ENCODE measurements at regions not wholly inside any gene's neighbourhood (a gene's known extent, or its start where the extent isn't known, plus 50 kb on each side); places are given as distances from the start of the nearest gene placed in this dataset.

DNA sequence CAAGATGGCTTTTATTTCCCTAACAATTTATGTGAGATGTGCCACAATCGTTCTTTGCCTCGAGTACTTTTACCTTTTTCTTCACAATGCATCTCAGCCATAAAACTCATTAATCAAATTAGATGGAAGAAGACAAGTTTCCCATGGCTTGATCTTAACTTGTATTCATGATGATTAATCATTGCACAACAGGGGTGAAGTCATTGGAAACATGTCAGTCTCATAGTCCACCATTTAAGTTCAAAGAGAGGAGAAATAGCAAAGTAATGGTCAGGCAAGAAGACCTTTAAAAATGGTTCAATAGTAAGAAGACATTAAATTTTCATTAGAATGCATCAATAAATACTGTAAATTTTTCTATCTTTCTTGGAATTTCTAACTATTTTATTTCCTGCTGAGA is 136.3 kb downstream of the FOXG1 start:
- TF ChIP-seq RAD21 (IDR thresholded peaks at IDR 0.05; ENCODE audit: low read depth), result no peak
- TF ChIP-seq, protein P1, sequence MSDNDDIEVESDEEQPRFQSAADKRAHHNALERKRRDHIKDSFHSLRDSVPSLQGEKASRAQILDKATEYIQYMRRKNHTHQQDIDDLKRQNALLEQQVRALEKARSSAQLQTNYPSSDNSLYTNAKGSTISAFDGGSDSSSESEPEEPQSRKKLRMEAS (IDR thresholded peaks at IDR 0.05), result no peak
- TF ChIP-seq, protein P2, sequence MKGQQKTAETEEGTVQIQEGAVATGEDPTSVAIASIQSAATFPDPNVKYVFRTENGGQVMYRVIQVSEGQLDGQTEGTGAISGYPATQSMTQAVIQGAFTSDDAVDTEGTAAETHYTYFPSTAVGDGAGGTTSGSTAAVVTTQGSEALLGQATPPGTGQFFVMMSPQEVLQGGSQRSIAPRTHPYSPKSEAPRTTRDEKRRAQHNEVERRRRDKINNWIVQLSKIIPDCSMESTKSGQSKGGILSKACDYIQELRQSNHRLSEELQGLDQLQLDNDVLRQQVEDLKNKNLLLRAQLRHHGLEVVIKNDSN (IDR thresholded peaks at IDR 0.05), result no peak
- TF ChIP-seq TAF1 (IDR thresholded peaks at IDR 0.05; ENCODE audit: low read depth), result no peak
- TF ChIP-seq EGR1 (IDR thresholded peaks at IDR 0.05), result no peak
- no peak for TF ChIP-seq TCF12 (IDR thresholded peaks at IDR 0.05; ENCODE audit: low read depth)
- no peak for TF ChIP-seq FOXM1 (IDR thresholded peaks at IDR 0.05; ENCODE audit: borderline replicate concordance, low read depth)
- TF ChIP-seq TEAD4 (IDR thresholded peaks at IDR 0.05), result no peak
- no peak for TF ChIP-seq CEBPB (IDR thresholded peaks at IDR 0.05)
- TF ChIP-seq, protein P3, sequence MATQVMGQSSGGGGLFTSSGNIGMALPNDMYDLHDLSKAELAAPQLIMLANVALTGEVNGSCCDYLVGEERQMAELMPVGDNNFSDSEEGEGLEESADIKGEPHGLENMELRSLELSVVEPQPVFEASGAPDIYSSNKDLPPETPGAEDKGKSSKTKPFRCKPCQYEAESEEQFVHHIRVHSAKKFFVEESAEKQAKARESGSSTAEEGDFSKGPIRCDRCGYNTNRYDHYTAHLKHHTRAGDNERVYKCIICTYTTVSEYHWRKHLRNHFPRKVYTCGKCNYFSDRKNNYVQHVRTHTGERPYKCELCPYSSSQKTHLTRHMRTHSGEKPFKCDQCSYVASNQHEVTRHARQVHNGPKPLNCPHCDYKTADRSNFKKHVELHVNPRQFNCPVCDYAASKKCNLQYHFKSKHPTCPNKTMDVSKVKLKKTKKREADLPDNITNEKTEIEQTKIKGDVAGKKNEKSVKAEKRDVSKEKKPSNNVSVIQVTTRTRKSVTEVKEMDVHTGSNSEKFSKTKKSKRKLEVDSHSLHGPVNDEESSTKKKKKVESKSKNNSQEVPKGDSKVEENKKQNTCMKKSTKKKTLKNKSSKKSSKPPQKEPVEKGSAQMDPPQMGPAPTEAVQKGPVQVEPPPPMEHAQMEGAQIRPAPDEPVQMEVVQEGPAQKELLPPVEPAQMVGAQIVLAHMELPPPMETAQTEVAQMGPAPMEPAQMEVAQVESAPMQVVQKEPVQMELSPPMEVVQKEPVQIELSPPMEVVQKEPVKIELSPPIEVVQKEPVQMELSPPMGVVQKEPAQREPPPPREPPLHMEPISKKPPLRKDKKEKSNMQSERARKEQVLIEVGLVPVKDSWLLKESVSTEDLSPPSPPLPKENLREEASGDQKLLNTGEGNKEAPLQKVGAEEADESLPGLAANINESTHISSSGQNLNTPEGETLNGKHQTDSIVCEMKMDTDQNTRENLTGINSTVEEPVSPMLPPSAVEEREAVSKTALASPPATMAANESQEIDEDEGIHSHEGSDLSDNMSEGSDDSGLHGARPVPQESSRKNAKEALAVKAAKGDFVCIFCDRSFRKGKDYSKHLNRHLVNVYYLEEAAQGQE (IDR thresholded peaks at IDR 0.05; ENCODE audit: low read depth), result no peak
- no peak for TF ChIP-seq EP300 (IDR thresholded peaks at IDR 0.05; ENCODE audit: borderline replicate concordance)
- no peak for TF ChIP-seq ZBTB7A (IDR thresholded peaks at IDR 0.05; ENCODE audit: low read depth)
- TF ChIP-seq YY1 (IDR thresholded peaks at IDR 0.05; ENCODE audit: low read depth), result no peak
- TF ChIP-seq NFIC (IDR thresholded peaks at IDR 0.05), result no peak
- TF ChIP-seq CREB1 (IDR thresholded peaks at IDR 0.05; ENCODE audit: low read depth), result no peak

DNA sequence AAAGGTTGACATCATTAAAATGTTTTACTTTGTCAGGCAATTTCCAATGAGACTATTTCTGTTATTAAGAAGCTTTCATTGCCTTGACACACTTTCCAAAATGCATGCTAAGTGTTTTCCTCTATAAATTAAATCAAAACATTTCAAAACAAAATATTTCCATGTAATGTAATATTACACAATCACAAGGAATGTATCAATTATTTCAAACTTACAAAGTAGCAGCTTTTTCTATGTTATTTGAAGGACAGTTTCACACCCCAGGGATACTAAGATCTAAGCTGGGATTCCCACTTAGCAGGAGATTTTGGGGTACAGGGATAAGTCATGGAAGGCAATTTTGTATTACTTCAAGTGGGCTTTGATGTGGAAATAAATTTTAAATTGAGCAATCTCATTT is 144.9 kb downstream of the FOXG1 start:
- no peak for TF ChIP-seq TEAD4 (IDR thresholded peaks at IDR 0.05)
- TF ChIP-seq, protein P3 (IDR thresholded peaks at IDR 0.05; ENCODE audit: low read depth), result no peak
- TF ChIP-seq EGR1 (IDR thresholded peaks at IDR 0.05), result no peak
- TF ChIP-seq FOXM1 (IDR thresholded peaks at IDR 0.05; ENCODE audit: borderline replicate concordance, low read depth), result no peak
- no peak for TF ChIP-seq EP300 (IDR thresholded peaks at IDR 0.05; ENCODE audit: borderline replicate concordance)
- TF ChIP-seq YY1 (IDR thresholded peaks at IDR 0.05; ENCODE audit: low read depth), result no peak
- no peak for TF ChIP-seq CREB1 (IDR thresholded peaks at IDR 0.05; ENCODE audit: low read depth)
- TF ChIP-seq NFIC (IDR thresholded peaks at IDR 0.05), result no peak
- no peak for TF ChIP-seq TCF12 (IDR thresholded peaks at IDR 0.05; ENCODE audit: low read depth)
- no peak for TF ChIP-seq CEBPB (IDR thresholded peaks at IDR 0.05)
- no peak for TF ChIP-seq RAD21 (IDR thresholded peaks at IDR 0.05; ENCODE audit: low read depth)
- TF ChIP-seq, protein P1 (IDR thresholded peaks at IDR 0.05), result no peak
- no peak for TF ChIP-seq ZBTB7A (IDR thresholded peaks at IDR 0.05; ENCODE audit: low read depth)

DNA sequence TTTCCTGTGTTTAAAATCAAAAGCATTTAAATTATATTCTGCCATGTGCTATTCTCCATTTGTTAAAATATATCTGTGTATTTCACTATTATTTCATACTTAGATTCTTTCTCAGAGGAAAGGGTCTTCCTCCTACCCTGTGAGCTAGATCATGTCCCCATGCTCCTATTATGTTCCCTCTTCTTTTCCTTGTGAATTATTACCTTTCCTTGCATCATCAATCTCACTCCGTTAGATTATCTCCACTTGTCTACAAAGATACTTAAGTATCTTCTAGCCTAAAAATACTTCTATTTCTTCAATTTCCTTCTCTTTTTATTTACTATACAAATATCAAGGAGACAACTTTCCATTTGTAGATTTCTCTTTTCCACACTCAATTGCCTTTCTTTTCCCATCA is 146.5 kb downstream of the FOXG1 start:
- no peak for TF ChIP-seq CEBPB (IDR thresholded peaks at IDR 0.05)
- no peak for TF ChIP-seq RAD21 (IDR thresholded peaks at IDR 0.05; ENCODE audit: low read depth)
- TF ChIP-seq NFIC (IDR thresholded peaks at IDR 0.05), result no peak
- no peak for TF ChIP-seq FOXM1 (IDR thresholded peaks at IDR 0.05; ENCODE audit: borderline replicate concordance, low read depth)
- no peak for TF ChIP-seq TAF1 (IDR thresholded peaks at IDR 0.05; ENCODE audit: low read depth)

DNA sequence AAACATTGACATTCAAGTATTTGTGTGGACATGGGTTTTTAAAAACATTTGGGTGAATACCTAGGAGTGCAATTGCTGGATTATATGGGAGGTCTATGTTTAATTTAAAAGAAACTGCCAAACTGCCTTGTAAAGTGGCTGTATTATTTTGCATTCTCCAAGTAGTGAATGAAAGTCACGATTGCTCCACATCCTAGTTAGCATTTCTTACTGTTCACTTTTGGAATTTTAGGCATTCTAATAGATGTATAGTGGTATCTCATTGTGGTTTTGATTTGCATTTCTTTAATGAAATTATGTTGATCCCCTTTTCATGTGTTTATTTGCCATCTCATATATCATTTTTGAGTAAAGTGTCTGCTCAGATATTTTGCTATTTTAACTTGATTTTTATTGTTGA is 159.5 kb downstream of the FOXG1 start:
- TF ChIP-seq TCF12 (IDR thresholded peaks at IDR 0.05; ENCODE audit: low read depth) (no peak), YY1 (IDR thresholded peaks at IDR 0.05; ENCODE audit: low read depth) (no peak), FOXM1 (IDR thresholded peaks at IDR 0.05; ENCODE audit: borderline replicate concordance, low read depth) (no peak)
- TF ChIP-seq, protein P1 (IDR thresholded peaks at IDR 0.05), result no peak

DNA sequence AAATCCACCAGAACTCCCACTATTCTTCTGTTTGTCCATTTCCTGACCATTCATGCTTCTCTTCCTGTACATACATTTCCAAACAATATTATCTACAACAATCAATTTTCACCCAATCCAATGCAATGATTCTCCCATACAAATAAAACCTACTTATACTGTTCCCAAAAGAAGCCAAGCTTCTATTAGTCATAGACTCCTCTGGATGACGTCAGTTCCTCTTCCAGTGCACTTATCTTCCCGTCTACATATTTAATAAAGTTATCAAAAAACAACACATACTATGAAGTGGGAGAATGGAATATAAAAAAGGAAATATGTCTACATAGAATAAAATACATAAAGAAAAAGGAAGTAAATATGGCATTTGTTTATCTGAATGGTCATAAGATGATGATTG is 165.4 kb downstream of the FOXG1 start:
- TF ChIP-seq NFIC (IDR thresholded peaks at IDR 0.05), result no peak
- no peak for TF ChIP-seq YY1 (IDR thresholded peaks at IDR 0.05; ENCODE audit: low read depth)
- no peak for TF ChIP-seq RAD21 (IDR thresholded peaks at IDR 0.05; ENCODE audit: low read depth)
- no peak for TF ChIP-seq TCF12 (IDR thresholded peaks at IDR 0.05; ENCODE audit: low read depth)
- TF ChIP-seq EP300 (IDR thresholded peaks at IDR 0.05; ENCODE audit: borderline replicate concordance), result no peak
- no peak for TF ChIP-seq EGR1 (IDR thresholded peaks at IDR 0.05)

DNA sequence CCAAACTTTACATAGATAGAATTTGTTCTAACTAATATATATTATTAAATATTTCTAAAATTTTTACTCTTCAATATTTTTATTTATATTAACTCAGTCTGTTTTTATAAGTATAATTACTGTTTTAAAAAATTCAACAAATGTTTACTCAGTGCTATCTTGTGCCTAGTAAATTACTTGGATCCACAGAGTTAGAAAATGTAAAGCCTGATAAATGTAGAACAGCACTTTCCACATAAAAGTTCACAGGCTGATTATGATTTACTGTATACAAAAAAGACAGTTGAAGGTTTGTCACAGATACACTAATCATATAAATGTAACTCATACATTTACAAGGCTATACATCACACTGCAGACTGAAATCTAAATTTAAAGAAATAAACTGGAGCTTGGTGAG is 170.0 kb downstream of the FOXG1 start:
- TF ChIP-seq NFIC (IDR thresholded peaks at IDR 0.05) (no peak), EGR1 (IDR thresholded peaks at IDR 0.05) (no peak), EP300 (IDR thresholded peaks at IDR 0.05; ENCODE audit: borderline replicate concordance) (no peak), FOXM1 (IDR thresholded peaks at IDR 0.05; ENCODE audit: borderline replicate concordance, low read depth) (no peak), CREB1 (IDR thresholded peaks at IDR 0.05; ENCODE audit: low read depth) (no peak), YY1 (IDR thresholded peaks at IDR 0.05; ENCODE audit: low read depth) (no peak)
- TF ChIP-seq, protein P3 (IDR thresholded peaks at IDR 0.05; ENCODE audit: low read depth), result no peak
- TF ChIP-seq, protein P2 (IDR thresholded peaks at IDR 0.05), result no peak
